ENCODE measurements at regions not wholly inside any gene's neighbourhood (a gene's known extent, or its start where the extent isn't known, plus 50 kb on each side); places are given as distances from the start of the nearest gene placed in this dataset.

DNA sequence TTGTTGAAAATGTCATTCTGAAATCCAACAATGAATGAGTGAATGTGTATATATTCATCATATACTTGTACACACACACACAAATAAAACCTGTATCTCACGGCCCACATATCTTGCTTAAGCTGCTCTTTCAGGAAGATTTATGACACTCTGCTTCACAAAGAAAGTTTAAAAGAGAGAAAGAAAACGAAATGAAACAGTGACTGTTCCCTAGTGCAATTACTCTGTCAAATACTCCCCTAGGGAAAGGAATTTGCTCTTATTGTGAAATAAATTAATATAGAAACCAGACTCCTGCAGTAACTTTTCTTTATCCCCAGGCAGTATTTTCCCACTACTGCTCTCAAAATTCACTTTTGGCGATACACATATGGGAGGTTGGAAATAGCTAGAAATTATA, 329.1 kb downstream of the VPS13C start:
- Histone ChIP-seq H3K4me3 (replicated peaks in 1 of 2; ENCODE audit: low read depth in 1 of 2, low read length in 2 of 2) (no peak overlapping the region), H3K27ac (ENCODE audit: low read depth, low read length) (no peak overlapping the region), H3K4me1 (ENCODE audit: control insufficient read depth in 1 of 2, insufficient read depth in 2 of 2, low read length in 2 of 2) (no peaks in the 10 kb centered on the region), H3K36me3 (ENCODE audit: control insufficient read depth in 1 of 2, insufficient read depth in 2 of 2, low read length in 2 of 2) (no peaks in the 10 kb centered on the region), H3K9me2 (ENCODE audit: insufficient read depth) (no peaks in the 10 kb centered on the region), H4K20me1 (ENCODE audit: insufficient read depth) (no peaks in the 10 kb centered on the region), H3K27me3 (ENCODE audit: insufficient read depth, low read length) (peaks cover 18% of the 10 kb centered on the region), H3K79me2 (ENCODE audit: insufficient read depth, low read length) (no peaks in the 10 kb centered on the region), H3K9me3 (ENCODE audit: control insufficient read depth in 1 of 2, insufficient read depth in 1 of 2, low read depth in 1 of 2, low read length in 2 of 2) (no peaks in the 10 kb centered on the region), H2AFZ (ENCODE audit: low read depth, low read length, poor library complexity, severe bottlenecking) (no peak overlapping the region), H3K9ac (ENCODE audit: low read length) (no peak overlapping the region), H3K4me2 (ENCODE audit: low read length) (no peak overlapping the region)
- DNase-seq (ENCODE audit: low read depth, low spot score): no peak
- intact Hi-C loops (cut with micrococcal nuclease): no loop called here
- CTCF ChIA-PET: no interaction called here
- no TSS peak for BruUV-seq (replicated peaks)
- TF ChIP-seq SRF (IDR thresholded peaks at IDR 0.05; ENCODE audit: low read depth) (no peak), FOSL1 (IDR thresholded peaks at IDR 0.05; ENCODE audit: low read depth) (no peak), ZNF274 (IDR thresholded peaks at IDR 0.05; ENCODE audit: low read depth, low read length) (no peak), POLR2A (IDR thresholded peaks at IDR 0.05; ENCODE audit: borderline replicate concordance, extremely low read depth, insufficient read depth, insufficient read length) (no peak), TCF7L2 (IDR thresholded peaks at IDR 0.05; ENCODE audit: borderline replicate concordance, extremely low read depth, insufficient read depth, insufficient read length) (no peak), JUND (IDR thresholded peaks at IDR 0.05) (no peak), CEBPB (IDR thresholded peaks at IDR 0.05; ENCODE audit: low read depth) (no peak), EZH2phosphoT487 (IDR thresholded peaks at IDR 0.05; ENCODE audit: borderline replicate concordance) (no peak)
- TF ChIP-seq, protein P1, sequence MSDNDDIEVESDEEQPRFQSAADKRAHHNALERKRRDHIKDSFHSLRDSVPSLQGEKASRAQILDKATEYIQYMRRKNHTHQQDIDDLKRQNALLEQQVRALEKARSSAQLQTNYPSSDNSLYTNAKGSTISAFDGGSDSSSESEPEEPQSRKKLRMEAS (IDR thresholded peaks at IDR 0.05): no peak
- TF ChIP-seq, protein P2, sequence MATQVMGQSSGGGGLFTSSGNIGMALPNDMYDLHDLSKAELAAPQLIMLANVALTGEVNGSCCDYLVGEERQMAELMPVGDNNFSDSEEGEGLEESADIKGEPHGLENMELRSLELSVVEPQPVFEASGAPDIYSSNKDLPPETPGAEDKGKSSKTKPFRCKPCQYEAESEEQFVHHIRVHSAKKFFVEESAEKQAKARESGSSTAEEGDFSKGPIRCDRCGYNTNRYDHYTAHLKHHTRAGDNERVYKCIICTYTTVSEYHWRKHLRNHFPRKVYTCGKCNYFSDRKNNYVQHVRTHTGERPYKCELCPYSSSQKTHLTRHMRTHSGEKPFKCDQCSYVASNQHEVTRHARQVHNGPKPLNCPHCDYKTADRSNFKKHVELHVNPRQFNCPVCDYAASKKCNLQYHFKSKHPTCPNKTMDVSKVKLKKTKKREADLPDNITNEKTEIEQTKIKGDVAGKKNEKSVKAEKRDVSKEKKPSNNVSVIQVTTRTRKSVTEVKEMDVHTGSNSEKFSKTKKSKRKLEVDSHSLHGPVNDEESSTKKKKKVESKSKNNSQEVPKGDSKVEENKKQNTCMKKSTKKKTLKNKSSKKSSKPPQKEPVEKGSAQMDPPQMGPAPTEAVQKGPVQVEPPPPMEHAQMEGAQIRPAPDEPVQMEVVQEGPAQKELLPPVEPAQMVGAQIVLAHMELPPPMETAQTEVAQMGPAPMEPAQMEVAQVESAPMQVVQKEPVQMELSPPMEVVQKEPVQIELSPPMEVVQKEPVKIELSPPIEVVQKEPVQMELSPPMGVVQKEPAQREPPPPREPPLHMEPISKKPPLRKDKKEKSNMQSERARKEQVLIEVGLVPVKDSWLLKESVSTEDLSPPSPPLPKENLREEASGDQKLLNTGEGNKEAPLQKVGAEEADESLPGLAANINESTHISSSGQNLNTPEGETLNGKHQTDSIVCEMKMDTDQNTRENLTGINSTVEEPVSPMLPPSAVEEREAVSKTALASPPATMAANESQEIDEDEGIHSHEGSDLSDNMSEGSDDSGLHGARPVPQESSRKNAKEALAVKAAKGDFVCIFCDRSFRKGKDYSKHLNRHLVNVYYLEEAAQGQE (IDR thresholded peaks at IDR 0.05; ENCODE audit: low read depth): no peak
- POLR2A ChIA-PET: no interaction called here
- RAD21 ChIA-PET (ENCODE audit: low non-redundant PET in 1 of 2, low total read pairs in 2 of 2, uncharacterized antibody in 2 of 2, unreplicated experiment in 2 of 2): no interaction called here
- ATAC-seq: no peak
